Panc1 (cell line): ENCODE measurements at regions not wholly inside any gene's neighbourhood (a gene's known extent, or its start where the extent isn't known, plus 50 kb on each side); places are given as distances from the start of the nearest gene placed in this dataset.

Source experiments
- ATAC-seq: fragments of 200-7000 bp; cut with Tn5 transposase; 2 replicates; pipeline ENCODE4 v1.9.1; 2020; ENCODE audit warnings: mild to moderate bottlenecking, moderate library complexity
- BruUV-seq: library from RNA; stranded (reverse); fragments of 400-500 nt; replicated peaks from 2 replicates; lab custom pipeline; 2021; lab: Mats Ljungman, UMichigan
- CTCF ChIA-PET: fragments of 300-600 bp; sonication (Branson Sonifier 250); formaldehyde crosslinking; loops from one replicate; lab custom pipeline; 2022; ENCODE audit warnings: antibody characterized with exemption; lab: Charles Lee
- POLR2A ChIA-PET: fragments of 300-600 bp; sonication (Branson Sonifier 250); formaldehyde crosslinking; loops from one replicate; lab custom pipeline; 2022; ENCODE audit warnings: antibody characterized with exemption; lab: Charles Lee
- DNase-seq: peaks from one replicate; pipeline ENCODE4 v3.0.0-alpha.2; 2010; ENCODE audit warnings: low read depth, low spot score
- H3K27ac ChIP-seq: 2 replicates; pipeline ENCODE4 v1.5.1; 2011; ENCODE audit warnings: mild to moderate bottlenecking, low read length, inconsistent platforms
- H3K27me3 ChIP-seq: fragments of 200-500 bp; sonication (Bioruptor generic); 2 replicates; pipeline ENCODE4 v1.6.0; 2014; ENCODE audit warnings: low read length, inconsistent platforms; ENCODE audit not compliant: control insufficient read depth, insufficient read depth
- H3K36me3 ChIP-seq: fragments of 200-500 bp; sonication (Bioruptor generic); 2 replicates; pipeline ENCODE4 v1.5.1; 2014; ENCODE audit warnings: inconsistent platforms, mild to moderate bottlenecking, low read length, moderate library complexity; ENCODE audit not compliant: control insufficient read depth, insufficient read depth
- H3K4me1 ChIP-seq: 2 replicates; pipeline ENCODE4 v1.5.1; 2011; ENCODE audit warnings: inconsistent platforms, mild to moderate bottlenecking, low read length, moderate library complexity; ENCODE audit not compliant: control insufficient read depth, insufficient read depth
- H3K4me3 ChIP-seq, 2 experiments: 2 replicates each; pipeline ENCODE4 v1.5.1; 2011 to 2012; ENCODE audit warnings: low read depth in 2 of 2, low read length in 2 of 2, mild to moderate bottlenecking in 2 of 2, inconsistent platforms in 1 of 2, moderate library complexity in 1 of 2
- H3K9me3 ChIP-seq: fragments of 200-500 bp; sonication (Bioruptor generic); 2 replicates; pipeline ENCODE4 v1.5.1; 2014; ENCODE audit warnings: low read depth, mild to moderate bottlenecking, inconsistent platforms, low read length, moderate library complexity; ENCODE audit not compliant: control insufficient read depth, insufficient read depth
- POLR2AphosphoS5 ChIP-seq: IDR thresholded peaks from 2 replicates; pipeline ENCODE4 v1.6.1; 2012; ENCODE audit warnings: mild to moderate bottlenecking, low read depth, low read length, moderate library complexity
- SIN3A ChIP-seq: IDR thresholded peaks from 2 replicates; pipeline ENCODE4 v1.6.1; 2012; ENCODE audit warnings: low read depth, mild to moderate bottlenecking, low read length, moderate library complexity, borderline replicate concordance; ENCODE audit not compliant: insufficient read depth
- TCF7L2 ChIP-seq: IDR thresholded peaks from 2 replicates; pipeline ENCODE4 v1.6.1; 2011; ENCODE audit warnings: mild to moderate bottlenecking, low read depth, low read length, inconsistent platforms
- in situ Hi-C: cut with HindIII; loops from 2 replicates; pipeline ENCODE4 v1.10.0; 2016; ENCODE audit warnings: low sequenced_read_pairs, low pct_unique_long_range_greater_than_20kb
- intact Hi-C: fragments of 100-400 bp; cut with micrococcal nuclease; formaldehyde crosslinking; loops from one replicate; pipeline ENCODE4 v1.10.0; 2022; ENCODE audit not compliant: unreplicated experiment
- TF ChIP-seq, protein P1 (sequence below), 2 experiments: IDR thresholded peaks; 2 replicates each; pipeline ENCODE4 v1.6.1; 2011 to 2012; ENCODE audit warnings: low read depth in 2 of 2, control low read depth in 1 of 2, low read length in 1 of 2, mild to moderate bottlenecking in 1 of 2, moderate library complexity in 1 of 2; ENCODE audit not compliant: insufficient read depth in 1 of 2
- TF ChIP-seq, protein P2 (sequence below): fragments of 450-650 bp; IDR thresholded peaks from 2 replicates; pipeline ENCODE4 v1.5.1; 2017; ENCODE audit warnings: mild to moderate bottlenecking

DNA sequence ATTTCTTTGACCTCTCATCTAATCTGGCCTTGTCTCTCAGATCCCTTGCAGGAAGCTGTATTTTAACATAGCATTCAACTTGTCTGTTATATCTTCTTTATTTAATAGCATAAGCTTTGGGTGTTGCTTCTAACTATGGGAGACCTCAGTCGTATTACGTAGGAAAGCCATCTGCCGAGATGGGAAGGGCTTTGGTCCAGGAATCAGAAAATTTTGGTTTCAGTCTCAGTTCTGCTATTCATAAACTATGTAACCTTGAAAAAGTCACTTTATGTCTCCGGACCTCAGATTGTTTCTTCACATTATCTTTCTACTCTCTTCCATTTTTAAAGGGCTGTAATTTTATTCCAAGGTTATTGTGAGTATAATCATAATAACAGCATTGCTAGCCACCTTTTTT lies 297.7 kb downstream of the SATB2 start:
- no peak overlapping the region for H3K27ac ChIP-seq
- DNase-seq (no peak), ATAC-seq (no peak)
- BruUV-seq, result no TSS peak
- H3K27me3 ChIP-seq, result no peaks in the 10 kb centered on the region
- TF ChIP-seq TCF7L2 (no peak), SIN3A (no peak), POLR2AphosphoS5 (no peak)
- TF ChIP-seq, protein P1, sequence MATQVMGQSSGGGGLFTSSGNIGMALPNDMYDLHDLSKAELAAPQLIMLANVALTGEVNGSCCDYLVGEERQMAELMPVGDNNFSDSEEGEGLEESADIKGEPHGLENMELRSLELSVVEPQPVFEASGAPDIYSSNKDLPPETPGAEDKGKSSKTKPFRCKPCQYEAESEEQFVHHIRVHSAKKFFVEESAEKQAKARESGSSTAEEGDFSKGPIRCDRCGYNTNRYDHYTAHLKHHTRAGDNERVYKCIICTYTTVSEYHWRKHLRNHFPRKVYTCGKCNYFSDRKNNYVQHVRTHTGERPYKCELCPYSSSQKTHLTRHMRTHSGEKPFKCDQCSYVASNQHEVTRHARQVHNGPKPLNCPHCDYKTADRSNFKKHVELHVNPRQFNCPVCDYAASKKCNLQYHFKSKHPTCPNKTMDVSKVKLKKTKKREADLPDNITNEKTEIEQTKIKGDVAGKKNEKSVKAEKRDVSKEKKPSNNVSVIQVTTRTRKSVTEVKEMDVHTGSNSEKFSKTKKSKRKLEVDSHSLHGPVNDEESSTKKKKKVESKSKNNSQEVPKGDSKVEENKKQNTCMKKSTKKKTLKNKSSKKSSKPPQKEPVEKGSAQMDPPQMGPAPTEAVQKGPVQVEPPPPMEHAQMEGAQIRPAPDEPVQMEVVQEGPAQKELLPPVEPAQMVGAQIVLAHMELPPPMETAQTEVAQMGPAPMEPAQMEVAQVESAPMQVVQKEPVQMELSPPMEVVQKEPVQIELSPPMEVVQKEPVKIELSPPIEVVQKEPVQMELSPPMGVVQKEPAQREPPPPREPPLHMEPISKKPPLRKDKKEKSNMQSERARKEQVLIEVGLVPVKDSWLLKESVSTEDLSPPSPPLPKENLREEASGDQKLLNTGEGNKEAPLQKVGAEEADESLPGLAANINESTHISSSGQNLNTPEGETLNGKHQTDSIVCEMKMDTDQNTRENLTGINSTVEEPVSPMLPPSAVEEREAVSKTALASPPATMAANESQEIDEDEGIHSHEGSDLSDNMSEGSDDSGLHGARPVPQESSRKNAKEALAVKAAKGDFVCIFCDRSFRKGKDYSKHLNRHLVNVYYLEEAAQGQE (IDR thresholded peaks at IDR 0.05; ENCODE audit: insufficient read depth in 1 of 2, low read depth in 2 of 2, low read length in 1 of 2), result no peak
- TF ChIP-seq, protein P2, sequence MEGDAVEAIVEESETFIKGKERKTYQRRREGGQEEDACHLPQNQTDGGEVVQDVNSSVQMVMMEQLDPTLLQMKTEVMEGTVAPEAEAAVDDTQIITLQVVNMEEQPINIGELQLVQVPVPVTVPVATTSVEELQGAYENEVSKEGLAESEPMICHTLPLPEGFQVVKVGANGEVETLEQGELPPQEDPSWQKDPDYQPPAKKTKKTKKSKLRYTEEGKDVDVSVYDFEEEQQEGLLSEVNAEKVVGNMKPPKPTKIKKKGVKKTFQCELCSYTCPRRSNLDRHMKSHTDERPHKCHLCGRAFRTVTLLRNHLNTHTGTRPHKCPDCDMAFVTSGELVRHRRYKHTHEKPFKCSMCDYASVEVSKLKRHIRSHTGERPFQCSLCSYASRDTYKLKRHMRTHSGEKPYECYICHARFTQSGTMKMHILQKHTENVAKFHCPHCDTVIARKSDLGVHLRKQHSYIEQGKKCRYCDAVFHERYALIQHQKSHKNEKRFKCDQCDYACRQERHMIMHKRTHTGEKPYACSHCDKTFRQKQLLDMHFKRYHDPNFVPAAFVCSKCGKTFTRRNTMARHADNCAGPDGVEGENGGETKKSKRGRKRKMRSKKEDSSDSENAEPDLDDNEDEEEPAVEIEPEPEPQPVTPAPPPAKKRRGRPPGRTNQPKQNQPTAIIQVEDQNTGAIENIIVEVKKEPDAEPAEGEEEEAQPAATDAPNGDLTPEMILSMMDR, result no peak
- H3K9me3 ChIP-seq, result no peaks in the 10 kb centered on the region
- no peaks in the 10 kb centered on the region for H3K36me3 ChIP-seq
- POLR2A ChIA-PET, result no interaction called here
- intact Hi-C loops (no loop called here), in situ Hi-C loops (no loop called here)
- no peaks in the 10 kb centered on the region for H3K4me1 ChIP-seq
- CTCF ChIA-PET, result no interaction called here
- H3K4me3 ChIP-seq, result no peak overlapping the region

DNA sequence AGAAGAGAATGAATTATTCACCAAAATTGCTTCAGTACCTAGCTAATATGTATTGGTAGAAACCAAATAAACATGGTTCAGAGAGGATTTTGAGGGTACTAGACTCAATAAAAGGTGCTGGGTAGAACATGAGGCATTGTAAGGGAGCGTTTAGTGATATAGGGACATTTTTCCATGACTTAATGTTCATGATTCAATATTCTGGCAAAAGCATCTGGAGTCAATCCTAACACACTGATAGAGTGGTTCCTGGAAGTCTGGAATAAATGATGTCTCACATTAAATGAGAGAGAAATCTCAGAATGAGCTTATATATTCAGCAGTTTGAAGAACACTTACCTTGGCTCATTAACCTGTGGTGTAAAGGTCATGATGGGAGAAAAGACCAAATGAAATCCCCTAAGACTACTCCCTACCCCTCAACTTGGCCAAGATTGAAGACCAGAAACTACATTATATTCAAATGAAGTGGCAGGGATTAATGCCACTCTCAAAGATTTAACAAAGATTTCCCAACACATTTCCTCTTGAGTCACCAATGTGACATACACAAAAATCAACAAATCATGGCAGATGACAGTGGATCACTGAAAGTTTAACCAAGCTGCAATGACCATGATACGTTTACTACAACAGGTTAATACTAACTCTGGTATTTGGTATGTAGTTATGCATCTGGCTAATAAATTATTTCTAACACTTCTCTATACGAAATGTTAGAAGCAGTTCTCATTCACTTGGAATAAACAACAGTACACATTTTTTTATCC lies 309.5 kb downstream of the SATB2 start:
- Histone ChIP-seq H3K27ac (no peak overlapping the region), H3K27me3 (no peaks in the 10 kb centered on the region; the same call in 1 of the 2 replicates), H3K36me3 (no peaks in the 10 kb centered on the region), H3K9me3 (no peaks in the 10 kb centered on the region), H3K4me1 (no peaks in the 10 kb centered on the region), H3K4me3 (no peak overlapping the region)
- ATAC-seq, result no peak
- ChIA-PET POLR2A (no interaction called here), CTCF (interaction anchor here (0.5 kb wide), 1 partner anchor 19 kb away, joined by 3 read pairs; no protein-coding TSS in a partner anchor)
- intact Hi-C loops, result no loop called here
- no TSS peak for BruUV-seq
- TF ChIP-seq POLR2AphosphoS5 (no peak), SIN3A (no peak)
- TF ChIP-seq, protein P1 (IDR thresholded peaks at IDR 0.05; ENCODE audit: insufficient read depth in 1 of 2, low read depth in 2 of 2, low read length in 1 of 2), result no peak
- DNase-seq, result no peak
- in situ Hi-C loops, result no loop called here
